AG09309 (cell line): ENCODE measurements at regions not wholly inside any gene's neighbourhood (a gene's known extent, or its start where the extent isn't known, plus 50 kb on each side); places are given as distances from the start of the nearest gene placed in this dataset.
"Not testable (repeated sequence)": the region's sequence is repeated elsewhere in the genome, so short reads cannot be mapped to it uniquely, and the experiment has no call there.

Experiments used
- DNase-seq: peaks from one replicate; pipeline ENCODE4 v3.0.0-alpha.2; 2010; ENCODE audit warnings: low read depth
- H3K4me3 ChIP-seq: 2 replicates; pipeline ENCODE4 v1.5.1; 2011; ENCODE audit warnings: mild to moderate bottlenecking, low read depth, low read length, moderate library complexity; ENCODE audit not compliant: control insufficient read depth
- TF ChIP-seq, protein P1 (sequence below): IDR thresholded peaks from 2 replicates; pipeline ENCODE4 v1.5.1; 2011; ENCODE audit warnings: mild to moderate bottlenecking, low read depth, low read length, inconsistent platforms; ENCODE audit not compliant: insufficient read depth, control insufficient read depth; ENCODE audit errors: missing control alignments

DNA sequence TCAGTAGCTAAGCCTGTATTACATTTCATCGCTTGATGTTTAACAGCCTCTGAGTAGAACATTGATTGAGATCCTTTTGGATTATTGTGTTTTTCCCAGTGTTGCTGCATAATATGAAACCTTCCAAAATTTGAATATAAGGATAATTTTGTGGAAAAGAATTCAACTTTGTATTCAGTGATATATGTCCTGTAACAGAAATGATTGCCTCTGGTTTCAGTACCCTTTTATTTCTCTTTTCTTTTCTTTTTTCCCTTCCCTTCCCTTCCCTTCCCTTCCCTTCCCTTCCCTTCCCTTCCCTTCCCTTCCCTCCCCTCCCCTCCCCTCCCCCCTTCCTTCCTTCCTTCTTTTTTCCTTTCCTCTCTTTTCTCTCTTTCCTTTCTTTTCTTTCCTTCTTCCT, 74.6 kb downstream of the UTRN start:
- no peak overlapping the region for H3K4me3 ChIP-seq
- no peak for DNase-seq
- TF ChIP-seq, protein P1, sequence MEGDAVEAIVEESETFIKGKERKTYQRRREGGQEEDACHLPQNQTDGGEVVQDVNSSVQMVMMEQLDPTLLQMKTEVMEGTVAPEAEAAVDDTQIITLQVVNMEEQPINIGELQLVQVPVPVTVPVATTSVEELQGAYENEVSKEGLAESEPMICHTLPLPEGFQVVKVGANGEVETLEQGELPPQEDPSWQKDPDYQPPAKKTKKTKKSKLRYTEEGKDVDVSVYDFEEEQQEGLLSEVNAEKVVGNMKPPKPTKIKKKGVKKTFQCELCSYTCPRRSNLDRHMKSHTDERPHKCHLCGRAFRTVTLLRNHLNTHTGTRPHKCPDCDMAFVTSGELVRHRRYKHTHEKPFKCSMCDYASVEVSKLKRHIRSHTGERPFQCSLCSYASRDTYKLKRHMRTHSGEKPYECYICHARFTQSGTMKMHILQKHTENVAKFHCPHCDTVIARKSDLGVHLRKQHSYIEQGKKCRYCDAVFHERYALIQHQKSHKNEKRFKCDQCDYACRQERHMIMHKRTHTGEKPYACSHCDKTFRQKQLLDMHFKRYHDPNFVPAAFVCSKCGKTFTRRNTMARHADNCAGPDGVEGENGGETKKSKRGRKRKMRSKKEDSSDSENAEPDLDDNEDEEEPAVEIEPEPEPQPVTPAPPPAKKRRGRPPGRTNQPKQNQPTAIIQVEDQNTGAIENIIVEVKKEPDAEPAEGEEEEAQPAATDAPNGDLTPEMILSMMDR = no peak

DNA sequence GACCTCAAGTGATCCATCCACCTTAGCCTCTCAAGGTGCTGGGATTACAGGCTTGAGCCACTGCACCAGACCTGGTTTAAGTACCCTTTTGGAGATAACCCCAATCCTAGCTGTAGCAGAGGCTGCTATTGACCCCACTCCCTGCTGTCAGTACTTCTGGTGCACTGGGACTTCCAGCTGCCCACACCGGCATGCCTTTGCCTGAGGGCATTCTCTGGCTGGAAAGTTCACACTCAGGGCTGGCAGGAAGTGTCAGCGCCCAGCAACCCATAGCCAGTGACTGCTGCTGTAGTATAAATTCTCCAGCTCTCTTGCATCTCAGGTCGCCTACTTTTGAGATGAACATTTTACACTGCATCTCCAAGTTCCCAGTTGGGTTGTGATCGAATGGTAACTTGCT, 75.3 kb downstream of the UTRN start:
- DNase-seq = no peak
- H3K4me3 ChIP-seq = no peak overlapping the region
- TF ChIP-seq, protein P1 = no peak

DNA sequence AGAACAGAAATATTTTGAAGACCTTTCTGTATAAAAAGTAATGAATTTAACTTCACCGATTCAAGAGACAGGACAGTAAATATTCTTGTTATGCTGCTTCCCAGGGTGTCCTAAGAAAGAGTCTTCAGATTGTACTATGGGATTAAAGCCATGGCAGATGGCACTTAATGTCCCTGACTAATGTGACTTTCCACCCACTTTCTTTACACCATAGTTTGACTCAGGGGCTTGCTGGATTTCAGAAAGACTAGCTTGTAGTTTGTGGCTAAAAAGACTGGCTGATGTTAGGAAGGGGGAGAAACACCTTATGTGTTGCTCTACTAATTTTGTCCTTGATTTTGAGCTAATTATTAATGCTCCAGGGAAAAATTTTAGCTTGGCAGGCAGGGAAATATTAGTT, 75.9 kb downstream of the UTRN start:
- no peak overlapping the region for H3K4me3 ChIP-seq
- no peak for DNase-seq
- TF ChIP-seq, protein P1 = no peak

DNA sequence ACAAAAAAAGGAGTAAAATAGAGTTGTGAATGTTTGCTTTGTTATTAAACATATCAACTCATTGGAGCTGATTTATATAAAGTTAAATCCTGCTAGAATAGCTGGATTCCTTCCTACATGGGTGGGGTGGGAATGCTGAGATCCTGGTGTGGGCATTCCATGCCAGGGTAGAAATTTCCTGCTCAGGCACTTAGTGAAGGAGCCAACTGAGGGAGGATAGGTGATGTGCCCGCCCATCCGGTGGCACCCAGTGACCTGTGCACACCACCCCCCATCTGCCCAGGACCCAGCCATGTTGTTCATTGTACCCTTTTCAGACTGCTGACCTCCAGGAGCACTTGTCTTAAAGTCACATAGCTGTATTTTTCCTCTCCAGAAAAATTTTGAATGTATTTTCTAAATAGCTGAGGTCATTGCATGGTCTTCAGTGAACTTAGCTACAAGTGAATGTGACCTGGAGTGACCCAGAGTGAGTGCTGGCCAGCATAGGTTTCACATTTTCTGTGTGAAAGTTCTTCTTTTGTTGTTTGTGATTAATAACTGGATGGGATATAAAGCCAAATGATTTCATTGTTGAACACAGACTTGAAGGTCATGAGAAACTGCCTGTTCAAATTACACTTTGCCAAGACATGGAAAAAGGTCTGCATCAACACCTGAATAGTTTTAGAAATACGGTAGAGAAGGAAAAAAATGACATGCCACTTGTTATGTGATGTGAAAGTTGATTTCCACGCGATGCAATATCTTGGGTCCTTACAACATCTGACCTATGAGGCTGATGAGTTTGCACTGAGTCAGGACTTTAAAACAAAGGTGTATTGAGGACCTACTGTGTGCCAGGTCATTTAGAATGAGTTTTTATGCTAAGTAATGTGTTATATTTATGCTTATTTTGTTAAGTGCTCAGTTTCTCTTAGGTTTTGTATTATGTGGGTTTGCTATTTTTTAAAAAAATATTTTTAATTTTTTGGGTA, 77.2 kb downstream of the UTRN start:
- no peak overlapping the region for H3K4me3 ChIP-seq

DNA sequence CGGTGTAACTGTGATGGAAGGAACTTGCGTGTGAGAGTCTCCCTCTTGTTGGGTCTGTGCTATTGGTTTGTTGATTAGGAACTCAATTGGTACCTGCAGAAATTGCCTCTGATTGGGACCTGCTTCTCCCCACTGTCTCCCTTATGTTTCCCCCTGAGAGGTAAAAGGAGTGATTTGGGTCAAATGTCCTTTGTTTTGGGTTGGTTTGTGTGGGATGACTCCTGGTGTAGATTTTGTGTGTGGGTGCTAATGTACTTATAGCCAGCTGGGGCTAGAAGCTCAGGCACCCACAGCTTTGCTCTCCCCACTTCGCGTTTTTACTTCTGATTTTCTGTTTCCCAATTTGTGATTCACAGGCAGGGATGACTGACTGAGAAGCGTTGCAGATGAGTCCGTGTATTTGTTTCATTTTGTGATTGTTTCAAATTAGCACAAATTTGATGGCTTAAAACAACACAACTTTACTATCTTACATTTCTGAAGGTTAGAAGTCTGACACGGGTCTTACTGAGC, 79.1 kb downstream of the UTRN start:
- DNase-seq = no peak
- no peak overlapping the region for H3K4me3 ChIP-seq
- TF ChIP-seq, protein P1 = no peak

More for the DNA sequence above, 77.2 kb downstream of the UTRN start:
- no peak for DNase-seq
- TF ChIP-seq, protein P1 = no peak

DNA sequence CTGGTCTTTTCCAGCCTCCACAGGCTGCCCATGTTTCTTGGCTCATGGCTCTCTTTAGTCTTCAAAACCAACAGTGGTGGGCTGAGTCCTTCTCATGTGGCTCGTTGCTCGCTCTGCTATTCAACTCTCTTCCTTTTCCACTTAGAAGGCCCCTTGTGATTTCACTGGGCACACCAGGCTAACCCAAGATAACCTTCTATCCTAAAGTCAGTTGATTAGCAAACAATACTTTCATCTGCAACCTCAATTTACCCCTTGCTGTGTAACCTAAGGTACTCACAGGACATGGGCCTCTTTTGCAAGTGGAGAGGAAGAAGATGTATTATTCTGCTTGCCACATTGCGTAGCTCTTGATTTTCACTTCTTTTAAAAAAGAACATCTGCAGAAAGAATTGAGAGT, 79.6 kb downstream of the UTRN start:
- 0 out of 2 replicates have a peak overlapping the region, but pooled peaks have one; percentile 2 for H3K4me3 ChIP-seq
- DNase-seq = no peak
- TF ChIP-seq, protein P1 = no peak

DNA sequence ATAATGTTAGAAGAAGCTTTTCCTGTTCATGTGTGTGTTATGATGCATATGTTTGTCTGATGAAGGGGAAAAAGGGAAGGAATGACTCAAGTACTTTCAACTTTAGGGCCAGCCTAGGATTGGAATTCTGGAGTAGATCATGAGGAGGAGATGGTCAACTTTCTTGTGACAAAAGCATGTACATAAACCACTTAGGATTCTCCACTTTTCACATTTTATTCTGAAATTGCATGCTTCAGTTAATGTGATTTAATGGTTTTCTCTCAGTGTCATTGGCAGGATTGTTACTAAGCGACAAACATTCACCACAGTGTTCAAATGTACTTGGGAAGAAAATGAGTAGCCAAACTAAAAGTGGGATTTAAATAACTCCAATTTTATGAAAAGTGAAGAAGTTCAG, 80.1 kb downstream of the UTRN start:
- TF ChIP-seq, protein P1 = no peak
- DNase-seq = no peak
- no peak overlapping the region for H3K4me3 ChIP-seq

DNA sequence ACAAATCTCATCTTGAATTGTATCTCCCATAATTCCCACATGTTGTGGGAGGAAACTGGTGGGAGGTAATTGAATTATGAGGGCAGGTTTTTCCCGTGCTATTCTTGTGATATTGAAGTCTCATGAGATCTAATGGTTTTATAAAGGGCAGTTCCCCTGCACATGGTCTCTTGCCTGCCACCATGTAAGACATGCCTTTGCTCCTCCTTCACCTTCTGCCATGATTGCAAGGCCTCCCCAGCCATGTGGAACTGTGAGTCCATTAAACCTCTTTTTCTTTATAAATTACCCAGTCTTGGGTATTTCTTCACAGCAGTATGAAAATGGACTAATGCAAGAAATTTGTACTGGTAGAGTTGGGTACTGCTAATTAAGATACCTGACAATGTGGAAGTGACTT, 84.6 kb downstream of the UTRN start:
- H3K4me3 ChIP-seq, DNase-seq: not testable (repeated sequence)
